IMR-90 (cell line): ENCODE measurements at regions not wholly inside any gene's neighbourhood (a gene's known extent, or its start where the extent isn't known, plus 50 kb on each side); places are given as distances from the start of the nearest gene placed in this dataset.

Source experiments
- ATAC-seq: fragments of 200-7000 bp; cut with Tn5 transposase; 2 replicates; pipeline ENCODE4 v1.9.1; 2020; ENCODE audit warnings: low read depth, mild to moderate bottlenecking, moderate library complexity
- BruUV-seq: library from RNA; stranded (reverse); fragments of 400-500 nt; replicated peaks from 2 replicates; lab custom pipeline; 2021; lab: Mats Ljungman, UMichigan
- CTCF ChIA-PET: fragments of 300-600 bp; formaldehyde crosslinking; extraction: SDS; loops from one replicate; lab custom pipeline; 2021; ENCODE audit warnings: antibody characterized with exemption; lab: Yijun Ruan, JAX
- POLR2A ChIA-PET: fragments of 300-600 bp; sonication (Branson Sonifier 250); formaldehyde crosslinking; loops from one replicate; lab custom pipeline; 2022; ENCODE audit warnings: antibody characterized with exemption; ENCODE audit not compliant: unreplicated experiment; lab: Charles Lee
- DNase-seq: peaks from one replicate; pipeline ENCODE4 v3.0.0; 2013
- H2AFZ ChIP-seq: replicated peaks from 2 replicates; pipeline ENCODE3; 2013; ENCODE audit warnings: low read length, mild to moderate bottlenecking; ENCODE audit not compliant: poor library complexity
- H2AK5ac ChIP-seq: 2 replicates; pipeline ENCODE4 v1.6.1; 2013; ENCODE audit warnings: low read depth, low read length, inconsistent platforms
- H2AK9ac ChIP-seq: replicated peaks from 2 replicates; pipeline ENCODE3; 2013; ENCODE audit warnings: mild to moderate bottlenecking, low read depth, low read length, moderate library complexity; ENCODE audit not compliant: poor library complexity
- H2BK120ac ChIP-seq: 2 replicates; pipeline ENCODE4 v1.6.1; 2013; ENCODE audit warnings: low read depth, low read length, inconsistent platforms
- H2BK15ac ChIP-seq: 3 replicates; pipeline ENCODE4 v1.6.1; 2013; ENCODE audit warnings: low read depth, low read length, inconsistent platforms
- H2BK20ac ChIP-seq: 2 replicates; pipeline ENCODE4 v1.6.1; 2013; ENCODE audit warnings: low read depth, mild to moderate bottlenecking, inconsistent platforms, low read length, moderate library complexity
- H2BK5ac ChIP-seq: 2 replicates; pipeline ENCODE4 v1.6.1; 2013; ENCODE audit warnings: mild to moderate bottlenecking, low read depth, low read length, inconsistent platforms; ENCODE audit not compliant: poor library complexity, severe bottlenecking
- H3K14ac ChIP-seq: replicated peaks from 2 replicates; pipeline ENCODE4 v1.6.1; 2013; ENCODE audit warnings: low read depth, low read length, inconsistent platforms
- H3K18ac ChIP-seq: 2 replicates; pipeline ENCODE4 v1.6.1; 2013; ENCODE audit warnings: low read depth, low read length, control low read depth
- H3K23ac ChIP-seq: 2 replicates; pipeline ENCODE4 v1.6.1; 2013; ENCODE audit warnings: low read depth, low read length, inconsistent platforms
- H3K27ac ChIP-seq: 2 replicates; pipeline ENCODE4 v1.5.1; 2013; ENCODE audit warnings: mild to moderate bottlenecking, control low read depth, low read length; ENCODE audit not compliant: insufficient read depth
- H3K27me3 ChIP-seq: 2 replicates; pipeline ENCODE4 v1.6.1; 2013; ENCODE audit warnings: low read length; ENCODE audit not compliant: control insufficient read depth, insufficient read depth
- H3K36me3 ChIP-seq: 2 replicates; pipeline ENCODE4 v1.6.1; 2013; ENCODE audit warnings: low read length, mixed read lengths; ENCODE audit not compliant: control insufficient read depth, insufficient read depth
- H3K4ac ChIP-seq: 2 replicates; pipeline ENCODE4 v1.6.1; 2013; ENCODE audit warnings: low read depth, low read length, inconsistent platforms
- H3K4me1 ChIP-seq: 2 replicates; pipeline ENCODE4 v1.6.1; 2013; ENCODE audit warnings: low read length, mixed read lengths; ENCODE audit not compliant: control insufficient read depth, insufficient read depth
- H3K4me2 ChIP-seq: 2 replicates; pipeline ENCODE4 v1.6.1; 2013; ENCODE audit warnings: low read depth, mild to moderate bottlenecking, control low read depth, low read length, moderate library complexity
- H3K4me3 ChIP-seq: 2 replicates; pipeline ENCODE4 v1.5.1; 2013; ENCODE audit warnings: low read depth, mild to moderate bottlenecking, control low read depth, low read length, moderate library complexity; ENCODE audit not compliant: insufficient read depth
- H3K56ac ChIP-seq: 2 replicates; pipeline ENCODE4 v1.6.1; 2013; ENCODE audit warnings: low read length, inconsistent platforms; ENCODE audit not compliant: insufficient read depth; ENCODE audit errors: extremely low read depth
- H3K79me1 ChIP-seq, 2 experiments: 2 replicates each; pipeline ENCODE4 v1.6.1; 2013; ENCODE audit warnings: low read length in 2 of 2, inconsistent platforms in 1 of 2, low read depth in 1 of 2
- H3K9ac ChIP-seq: 2 replicates; pipeline ENCODE4 v1.6.1; 2013; ENCODE audit warnings: low read depth, low read length, control low read depth
- H3K9me1 ChIP-seq: 2 replicates; pipeline ENCODE4 v1.6.1; 2013; ENCODE audit warnings: low read length, inconsistent platforms; ENCODE audit not compliant: insufficient read depth
- H3K9me3 ChIP-seq: 2 replicates; pipeline ENCODE4 v1.6.1; 2013; ENCODE audit warnings: low read length; ENCODE audit not compliant: control insufficient read depth, insufficient read depth
- H4K20me1 ChIP-seq: 2 replicates; pipeline ENCODE4 v1.6.1; 2013; ENCODE audit warnings: low read length, inconsistent platforms; ENCODE audit not compliant: insufficient read depth
- H4K5ac ChIP-seq: 2 replicates; pipeline ENCODE4 v1.6.1; 2013; ENCODE audit warnings: mild to moderate bottlenecking, low read depth, low read length, control low read depth
- H4K8ac ChIP-seq, 2 experiments: 2 replicates each; pipeline ENCODE4 v1.6.1; 2013; ENCODE audit warnings: low read depth in 2 of 2, low read length in 2 of 2, control low read depth in 1 of 2, inconsistent platforms in 1 of 2
- H4K91ac ChIP-seq: 2 replicates; pipeline ENCODE4 v1.6.1; 2013; ENCODE audit warnings: low read depth, low read length, inconsistent platforms; ENCODE audit not compliant: insufficient read depth
- BHLHE40 ChIP-seq: fragments of 150-350 bp; IDR thresholded peaks from 2 replicates; pipeline ENCODE4 v1.6.1; 2016; ENCODE audit warnings: mild to moderate bottlenecking, low read depth, low read length
- CHD1 ChIP-seq: IDR thresholded peaks from 2 replicates; pipeline ENCODE4 v1.6.1; 2012; ENCODE audit warnings: low read depth, low read length, improper control_type of control experiment
- FOS ChIP-seq: fragments of 150-350 bp; IDR thresholded peaks from 2 replicates; pipeline ENCODE4 v1.6.1; 2016; ENCODE audit warnings: low read depth, low read length
- MAFK ChIP-seq: IDR thresholded peaks from 2 replicates; pipeline ENCODE4 v1.6.1; 2012; ENCODE audit warnings: low read depth, low read length, improper control_type of control experiment
- POLR2A ChIP-seq: IDR thresholded peaks from 2 replicates; pipeline ENCODE4 v1.6.1; 2012; ENCODE audit warnings: mild to moderate bottlenecking, low read depth, low read length
- RAD21 ChIP-seq: IDR thresholded peaks from 2 replicates; pipeline ENCODE4 v1.6.1; 2012; ENCODE audit warnings: low read length, improper control_type of control experiment
- RFX5 ChIP-seq: IDR thresholded peaks from 2 replicates; pipeline ENCODE4 v1.8.0; 2012; ENCODE audit warnings: low read depth, mild to moderate bottlenecking, low read length, moderate library complexity
- dilution Hi-C: fragments of 300-500 bp; cut with HindIII; formaldehyde crosslinking; loops from one replicate; pipeline ENCODE4 v1.14.3; 2018; ENCODE audit warnings: low sequenced_read_pairs; ENCODE audit not compliant: unreplicated experiment
- in situ Hi-C: fragments of 300-500 bp; cut with MboI; formaldehyde crosslinking; loops from 3 replicates; pipeline ENCODE4 v1.14.3; 2019; ENCODE audit warnings: low sequenced_read_pairs, inconsistent platforms, mixed read lengths
- intact Hi-C: fragments of 100-400 bp; cut with micrococcal nuclease; formaldehyde crosslinking; loops from 2 replicates; pipeline ENCODE4 v1.10.0; 2022
- TF ChIP-seq, protein P1 (sequence below): fragments of 150-350 bp; IDR thresholded peaks from 2 replicates; pipeline ENCODE4 v1.6.1; 2016; ENCODE audit warnings: low read depth, mild to moderate bottlenecking, low read length, moderate library complexity, borderline replicate concordance

DNA sequence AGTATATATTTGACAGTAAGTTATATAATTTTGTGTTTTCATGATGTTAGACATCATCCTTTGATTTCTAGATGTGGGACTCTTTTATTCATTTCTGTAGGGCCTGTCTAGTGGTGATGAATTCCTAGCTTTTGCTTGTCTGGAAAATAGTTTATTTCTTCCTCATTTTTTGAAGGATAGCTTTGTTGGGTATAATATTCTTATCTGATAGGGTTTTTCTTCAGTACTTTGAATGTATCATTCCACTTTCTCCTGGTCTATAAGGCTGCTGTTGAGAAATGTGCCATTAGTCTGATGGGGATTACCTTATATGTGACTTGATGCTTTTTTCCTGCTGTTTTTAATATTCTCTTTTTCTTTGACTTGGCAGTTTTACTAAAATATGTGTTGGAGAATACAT is 1104.5 kb downstream of the FAT4 start:
- H3K79me1 ChIP-seq: no peaks in the 10 kb centered on the region
- no peak overlapping the region for H2BK120ac ChIP-seq
- no peaks in the 10 kb centered on the region for H3K36me3 ChIP-seq
- dilution Hi-C loops: no loop called here
- H3K4ac ChIP-seq: no peak overlapping the region
- no peak overlapping the region for H2BK15ac ChIP-seq
- H4K5ac ChIP-seq: no peak overlapping the region
- H4K20me1 ChIP-seq: no peaks in the 10 kb centered on the region
- in situ Hi-C loops: loop anchor here (25.0 kb wide), 1 partner anchor 1107 kb away; the partner anchor contains the start of gene FAT4
- intact Hi-C loops: no loop called here
- no peaks in the 10 kb centered on the region for H3K9me3 ChIP-seq
- H4K91ac ChIP-seq: no peak overlapping the region
- DNase-seq (no peak), ATAC-seq (no peak)
- H4K8ac ChIP-seq: no peak overlapping the region
- no peak overlapping the region for H3K4me2 ChIP-seq
- no peak overlapping the region for H3K18ac ChIP-seq
- H3K27ac ChIP-seq: no peak overlapping the region
- H3K9me1 ChIP-seq: no peaks in the 10 kb centered on the region
- no peak overlapping the region for H3K14ac ChIP-seq
- POLR2A ChIA-PET: no interaction called here
- no peak overlapping the region for H2AFZ ChIP-seq
- CTCF ChIA-PET: no interaction called here
- no peak overlapping the region for H3K9ac ChIP-seq
- no peak overlapping the region for H2BK5ac ChIP-seq
- no peaks in the 10 kb centered on the region for H3K27me3 ChIP-seq
- no peak overlapping the region for H2BK20ac ChIP-seq
- TF ChIP-seq RAD21 (no peak), CHD1 (no peak), RFX5 (no peak), BHLHE40 (no peak), POLR2A (no peak), FOS (no peak), MAFK (no peak)
- TF ChIP-seq, protein P1, sequence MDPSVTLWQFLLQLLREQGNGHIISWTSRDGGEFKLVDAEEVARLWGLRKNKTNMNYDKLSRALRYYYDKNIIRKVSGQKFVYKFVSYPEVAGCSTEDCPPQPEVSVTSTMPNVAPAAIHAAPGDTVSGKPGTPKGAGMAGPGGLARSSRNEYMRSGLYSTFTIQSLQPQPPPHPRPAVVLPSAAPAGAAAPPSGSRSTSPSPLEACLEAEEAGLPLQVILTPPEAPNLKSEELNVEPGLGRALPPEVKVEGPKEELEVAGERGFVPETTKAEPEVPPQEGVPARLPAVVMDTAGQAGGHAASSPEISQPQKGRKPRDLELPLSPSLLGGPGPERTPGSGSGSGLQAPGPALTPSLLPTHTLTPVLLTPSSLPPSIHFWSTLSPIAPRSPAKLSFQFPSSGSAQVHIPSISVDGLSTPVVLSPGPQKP: no peak
- no peaks in the 10 kb centered on the region for H3K4me1 ChIP-seq
- H3K4me3 ChIP-seq: no peak overlapping the region
- no peak overlapping the region for H2AK5ac ChIP-seq
- BruUV-seq: no TSS peak
- H2AK9ac ChIP-seq: no peak overlapping the region
- no peak overlapping the region for H3K23ac ChIP-seq
- H3K56ac ChIP-seq: no peak overlapping the region
